ENCODE measurements at regions not wholly inside any gene's neighbourhood (a gene's known extent, or its start where the extent isn't known, plus 50 kb on each side); places are given as distances from the start of the nearest gene placed in this dataset.

GRCh38 chr16:63612462-63613227, 1509.2 kb downstream of the CDH11 start:
- no peak for FAIRE-seq
- H3K4me3 ChIP-seq: no peak overlapping the region
- ChIA-PET CTCF (no interaction called here), POLR2A (no interaction called here), SMC1A (ENCODE audit: uncharacterized antibody, unreplicated experiment) (no interaction called here), RAD21 (ENCODE audit: unreplicated experiment) (no interaction called here)
- H3K27ac ChIP-seq (ENCODE audit: control insufficient read depth, insufficient read depth): no peak overlapping the region
- no peak for ATAC-seq
- no peak for DNase-seq (ENCODE audit: low read depth, low spot score)
- whole genome bisulfite sequencing (ENCODE audit: insufficient coverage, insufficient replicate concordance, low lambda C conversion rate, missing lambda C conversion rate): 24% methylated on average over 4 of the region's 4 CpGs
- H3K79me2 ChIP-seq (ENCODE audit: control insufficient read depth, insufficient read depth, low read length): no peaks in the 10 kb centered on the region
- no peaks in the 10 kb centered on the region for H3K4me1 ChIP-seq (ENCODE audit: control insufficient read depth, insufficient read depth, low read length)
- in situ Hi-C loops (cut with MboI): no loop called here
- no TSS peak for BruUV-seq (replicated peaks)
- no peaks in the 10 kb centered on the region; the same call in 2 of the 3 replicates for H3K9me3 ChIP-seq (replicated peaks; ENCODE audit: control insufficient read depth, insufficient read depth, low read length)
- no peaks in the 10 kb centered on the region for H3K36me3 ChIP-seq (ENCODE audit: control insufficient read depth in 2 of 2, insufficient read depth in 2 of 2, low read length in 1 of 2)
- no peak overlapping the region for H3K4me2 ChIP-seq (ENCODE audit: control insufficient read depth, insufficient read depth)
- no peaks in the 10 kb centered on the region for H4K20me1 ChIP-seq (ENCODE audit: control insufficient read depth, insufficient read depth)
- no peak overlapping the region for H3K9ac ChIP-seq (ENCODE audit: control insufficient read depth, insufficient read depth, low read length)
- H3K27me3 ChIP-seq (replicated peaks in 1 of 2; ENCODE audit: control insufficient read depth in 2 of 2, insufficient read depth in 2 of 2, low read length in 1 of 2): no peaks in the 10 kb centered on the region
- intact Hi-C loops (cut with micrococcal nuclease; ENCODE audit: unreplicated experiment): no loop called here
- no peak for TF ChIP-seq GABPA (IDR thresholded peaks at IDR 0.05; ENCODE audit: low read depth)
- TF ChIP-seq CREB1 (IDR thresholded peaks at IDR 0.05; ENCODE audit: low read depth): no peak
- no peak overlapping the region for H2AFZ ChIP-seq (ENCODE audit: control insufficient read depth, low read depth, low read length)

GRCh38 chr16:63606778-63607177, 1515.1 kb downstream of the CDH11 start:
- Histone ChIP-seq H3K4me2 (ENCODE audit: control insufficient read depth, insufficient read depth) (no peak overlapping the region), H3K4me3 (no peak overlapping the region), H3K9ac (ENCODE audit: control insufficient read depth, insufficient read depth, low read length) (no peak overlapping the region), H3K36me3 (ENCODE audit: control insufficient read depth in 2 of 2, insufficient read depth in 2 of 2, low read length in 1 of 2) (no peaks in the 10 kb centered on the region), H3K27ac (ENCODE audit: control insufficient read depth, insufficient read depth) (no peak overlapping the region), H3K79me2 (ENCODE audit: control insufficient read depth, insufficient read depth, low read length) (no peaks in the 10 kb centered on the region), H3K27me3 (replicated peaks in 1 of 2; ENCODE audit: control insufficient read depth in 2 of 2, insufficient read depth in 2 of 2, low read length in 1 of 2) (no peaks in the 10 kb centered on the region), H3K4me1 (ENCODE audit: control insufficient read depth, insufficient read depth, low read length) (no peaks in the 10 kb centered on the region), H3K9me3 (replicated peaks; ENCODE audit: control insufficient read depth, insufficient read depth, low read length) (no peaks in the 10 kb centered on the region), H4K20me1 (ENCODE audit: control insufficient read depth, insufficient read depth) (no peaks in the 10 kb centered on the region), H2AFZ (ENCODE audit: control insufficient read depth, low read depth, low read length) (no peak overlapping the region)
- no peak for ATAC-seq
- BruUV-seq (replicated peaks): no TSS peak
- ChIA-PET CTCF (no interaction called here), POLR2A (no interaction called here), RAD21 (ENCODE audit: unreplicated experiment) (no interaction called here), SMC1A (ENCODE audit: uncharacterized antibody, unreplicated experiment) (no interaction called here)
- WGBS (ENCODE audit: insufficient coverage, insufficient replicate concordance, low lambda C conversion rate, missing lambda C conversion rate): 0% methylated on average over 1 of the region's 1 CpG
- in situ Hi-C loops (cut with MboI): no loop called here
- no peak for TF ChIP-seq ZNF207 (IDR thresholded peaks at IDR 0.05; ENCODE audit: borderline replicate concordance)
- TF ChIP-seq PML (IDR thresholded peaks at IDR 0.05; ENCODE audit: low read length): no peak
- no peak for TF ChIP-seq POU2F2 (IDR thresholded peaks at IDR 0.05; ENCODE audit: borderline replicate concordance, low read depth, low read length)
- TF ChIP-seq MEF2A (IDR thresholded peaks at IDR 0.05; ENCODE audit: insufficient read depth, low read depth, low read length): no peak
- TF ChIP-seq ZNF217 (IDR thresholded peaks at IDR 0.05): no peak
- no peak for DNase-seq (ENCODE audit: low read depth, low spot score)
- no peak for FAIRE-seq
- intact Hi-C loops (cut with micrococcal nuclease; ENCODE audit: unreplicated experiment): no loop called here
